Left hindlimb (tissue), 1 donor: ENCODE measurements at regions not wholly inside any gene's neighbourhood (a gene's known extent, or its start where the extent isn't known, plus 50 kb on each side); places are given as distances from the start of the nearest gene placed in this dataset.

Source experiments
- DNase-seq: peaks from one replicate; pipeline ENCODE4 v3.0.0-alpha.2; 2018

DNA sequence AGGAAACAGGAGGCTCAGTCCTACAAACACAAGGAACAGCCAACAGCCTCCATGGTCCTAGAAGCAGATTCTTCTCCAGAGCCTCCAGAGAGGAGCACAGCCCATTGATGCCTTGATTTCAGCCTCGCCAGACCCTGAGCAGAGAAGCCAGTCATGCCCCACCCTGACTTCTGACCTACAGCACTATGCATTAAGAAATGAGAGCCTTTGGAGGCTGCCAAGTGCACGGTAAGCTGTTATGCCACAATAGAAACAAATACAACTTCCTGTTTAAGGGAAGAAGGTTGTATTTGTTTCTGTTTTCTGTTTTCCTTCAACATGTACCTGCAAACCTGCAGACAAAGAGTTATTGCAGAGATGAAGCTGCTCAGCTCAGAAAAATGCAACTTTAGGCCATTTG is 181.3 kb upstream of the AGAP1 start:
- DNase-seq, result no peak

- no peak for DNase-seq
Observed at GRCh38 chr2:235314371-235314930, 179.4 kb upstream of the AGAP1 start.

- DNase-seq, result no peak
Observed at GRCh38 chr2:235319095-235319494, 174.7 kb upstream of the AGAP1 start.

DNA sequence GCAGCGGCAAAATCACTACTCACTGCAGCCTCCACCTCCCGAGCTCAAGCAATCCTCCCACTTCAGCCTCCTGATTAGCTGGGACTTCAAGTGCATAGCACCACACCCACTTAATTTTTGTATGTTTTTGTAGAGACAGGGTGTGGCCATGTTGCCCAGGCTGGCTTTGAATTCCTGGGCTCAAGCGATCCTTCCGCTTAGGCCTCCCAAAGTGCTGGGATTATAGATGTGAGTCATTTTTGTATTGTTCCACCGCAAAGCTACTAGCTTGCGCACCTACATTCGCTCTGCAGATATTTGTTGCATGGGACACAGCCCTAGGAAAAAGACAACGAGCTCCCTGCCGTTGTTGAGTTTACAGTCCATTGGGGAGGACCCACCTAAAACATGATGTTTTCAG is 173.5 kb upstream of the AGAP1 start:
- no peak for DNase-seq

- no peak for DNase-seq
Observed at GRCh38 chr2:235324324-235324723, 169.5 kb upstream of the AGAP1 start.

DNA sequence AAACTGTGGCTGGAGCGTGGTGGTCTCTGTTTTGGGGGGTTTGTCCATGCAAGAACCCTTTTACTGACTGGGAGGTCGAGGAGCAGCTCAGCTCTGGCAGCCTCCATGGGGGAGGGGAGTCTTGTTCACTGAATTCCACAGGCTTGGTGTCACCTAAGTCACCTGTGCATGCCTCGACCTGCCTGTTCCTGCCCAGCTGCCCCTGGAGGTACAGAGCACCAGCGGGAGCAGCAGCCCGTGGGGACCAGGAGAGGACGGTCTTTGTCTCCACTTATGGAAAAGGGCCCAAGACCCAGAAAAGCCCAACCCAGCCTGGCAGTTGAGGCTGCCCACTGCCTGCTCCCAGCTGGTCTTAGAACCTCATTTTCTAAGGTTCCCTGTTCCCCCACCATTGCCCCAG is 168.7 kb upstream of the AGAP1 start:
- no peak for DNase-seq

DNA sequence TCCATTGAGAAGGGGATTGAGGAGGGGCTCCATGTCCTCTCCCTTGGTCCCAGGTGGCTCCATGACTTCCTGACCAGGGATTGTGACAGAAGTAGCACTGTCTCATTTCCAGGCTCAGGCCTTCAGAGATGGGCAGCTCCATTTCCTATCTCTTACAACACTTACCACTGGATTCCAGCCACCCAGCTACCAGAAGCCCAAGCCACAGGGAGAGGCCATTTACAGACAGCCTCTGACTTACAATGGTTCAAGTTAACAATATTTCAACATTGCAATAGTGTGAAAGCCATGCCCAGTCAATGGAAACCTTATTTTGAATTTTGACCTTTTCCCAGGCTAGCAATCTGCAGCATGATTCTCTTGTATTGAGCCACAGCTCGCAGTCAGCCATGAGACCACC is 164.9 kb upstream of the AGAP1 start:
- DNase-seq, result no peak

DNA sequence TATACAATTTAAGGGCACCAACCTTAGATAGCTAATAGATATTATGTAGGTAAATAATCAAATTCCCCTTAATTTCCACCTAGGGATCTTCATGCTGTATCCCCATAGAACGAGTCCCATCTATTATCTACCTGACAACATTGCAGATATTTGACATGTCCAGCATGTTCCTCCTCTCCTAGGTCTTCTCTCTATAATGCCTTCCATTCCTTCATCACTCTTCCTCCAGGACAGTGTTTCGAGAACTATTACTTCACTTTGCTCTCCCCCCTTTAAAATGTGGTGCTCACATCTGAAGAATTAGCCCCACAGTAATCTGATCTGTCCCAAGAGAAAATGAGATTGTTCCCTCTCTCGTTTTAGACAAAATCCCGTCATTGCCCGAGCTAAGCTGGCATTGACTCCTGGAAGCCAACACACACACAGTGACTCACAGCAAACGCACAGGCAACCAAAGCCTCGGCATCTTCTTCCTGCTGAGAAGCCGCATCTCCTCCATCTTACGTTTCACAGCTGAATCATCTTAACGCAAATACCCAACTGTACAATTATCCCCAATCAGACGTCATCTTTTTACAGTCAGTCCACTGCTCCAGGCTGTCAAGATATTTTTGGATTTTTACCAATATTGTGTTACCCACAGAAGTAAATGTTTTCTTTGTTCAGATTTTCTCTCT is 162.9 kb upstream of the AGAP1 start:
- DNase-seq, result no peak

DNA sequence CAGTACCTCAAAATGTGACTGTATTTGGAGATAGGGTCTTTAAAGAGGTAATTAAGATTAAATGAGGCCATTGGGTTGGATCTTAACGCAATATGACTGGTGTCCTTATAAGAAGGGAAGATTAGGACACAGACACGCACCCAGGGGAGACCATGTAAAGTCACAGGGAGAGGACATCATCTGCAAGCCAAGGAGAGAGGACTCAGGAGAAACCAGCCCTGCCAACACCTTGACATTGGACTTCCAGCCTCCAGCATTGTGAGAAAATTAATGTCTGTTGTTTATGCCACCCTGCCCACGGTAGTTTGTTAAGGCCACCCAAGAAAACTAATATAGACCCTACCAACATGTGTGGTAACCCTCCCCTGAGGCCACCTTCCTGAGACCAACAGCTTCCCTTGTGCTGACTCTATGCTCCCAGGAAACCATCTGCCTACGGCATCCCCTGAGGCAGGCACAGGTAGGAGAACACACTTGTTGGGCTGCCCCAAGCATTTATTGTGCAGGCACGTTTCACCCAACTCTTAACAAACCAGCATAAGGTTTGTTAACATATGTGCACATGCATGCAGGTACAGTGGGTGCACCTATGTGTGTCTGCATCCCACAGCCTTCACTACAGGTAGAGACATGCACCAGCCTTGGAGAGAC is 161.5 kb upstream of the AGAP1 start:
- no peak for DNase-seq

- DNase-seq, result no peak
Observed at GRCh38 chr2:235333076-235333475, 160.8 kb upstream of the AGAP1 start.

GRCh38 chr2:235334179-235334578 is 159.7 kb upstream of the AGAP1 start:
- DNase-seq, result no peak

DNA sequence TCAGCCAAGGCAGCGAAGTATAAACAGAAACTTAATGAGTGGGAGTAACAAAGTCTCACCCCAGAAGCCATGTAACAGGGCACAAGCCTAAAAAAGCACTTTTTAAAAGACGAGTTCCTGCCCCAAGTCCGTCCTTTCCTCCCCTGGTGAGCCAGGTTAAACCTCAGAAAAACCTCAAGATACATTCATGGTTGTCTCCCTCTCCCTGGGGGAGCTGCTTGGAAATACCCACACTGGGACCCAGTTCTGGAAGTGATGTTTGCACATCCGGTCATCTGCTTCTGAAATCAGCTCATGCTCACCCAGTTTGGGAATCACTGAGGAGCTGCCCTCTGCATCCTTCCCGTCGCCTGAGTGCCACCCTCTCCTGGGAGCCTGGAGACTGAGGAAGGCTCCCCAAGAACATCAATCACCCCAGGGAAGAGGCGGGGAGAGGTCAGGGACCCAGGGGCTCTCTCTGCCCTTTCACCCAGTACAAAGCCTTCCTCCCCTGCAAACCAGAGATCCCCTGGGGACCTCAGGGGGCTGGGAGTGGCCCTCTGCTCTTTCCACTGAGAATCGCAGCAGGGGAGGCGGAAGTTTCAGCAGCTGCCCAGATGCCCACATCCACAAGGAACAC is 150.6 kb upstream of the AGAP1 start:
- no peak for DNase-seq

- no peak for DNase-seq
Observed at GRCh38 chr2:235343869-235344268, 150.0 kb upstream of the AGAP1 start.

GRCh38 chr2:235345745-235346144 is 148.1 kb upstream of the AGAP1 start:
- no peak for DNase-seq

GRCh38 chr2:235347691-235348090 is 146.2 kb upstream of the AGAP1 start:
- DNase-seq, result no peak

GRCh38 chr2:235348329-235348728 is 145.5 kb upstream of the AGAP1 start:
- DNase-seq, result no peak

GRCh38 chr2:235350234-235350633 is 143.6 kb upstream of the AGAP1 start:
- no peak for DNase-seq

GRCh38 chr2:235352541-235352940 is 141.3 kb upstream of the AGAP1 start:
- DNase-seq, result no peak

DNA sequence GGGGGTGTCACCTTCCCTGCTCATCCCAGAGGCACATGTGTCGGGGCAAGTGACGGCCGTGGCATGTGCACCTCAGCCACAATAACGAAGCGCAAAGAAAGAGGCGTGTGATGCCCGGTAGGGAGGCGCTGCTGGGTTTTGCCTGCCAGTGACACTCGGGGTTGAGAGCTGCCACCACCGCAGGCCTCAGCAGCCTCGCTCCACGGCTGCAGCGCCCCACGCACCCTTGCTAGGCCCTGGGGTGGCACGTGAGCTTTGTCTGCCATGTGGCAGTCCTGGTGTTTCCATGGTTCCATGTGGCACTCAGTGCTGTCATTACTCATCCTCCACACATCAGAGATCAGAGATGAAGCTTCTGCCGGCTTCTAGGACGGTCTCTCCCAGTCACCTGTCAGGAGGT is 136.0 kb upstream of the AGAP1 start:
- DNase-seq, result no peak

- DNase-seq, result no peak
Observed at GRCh38 chr2:235358981-235359471, 134.8 kb upstream of the AGAP1 start.

GRCh38 chr2:235360446-235360845 is 133.4 kb upstream of the AGAP1 start:
- DNase-seq, result no peak

DNA sequence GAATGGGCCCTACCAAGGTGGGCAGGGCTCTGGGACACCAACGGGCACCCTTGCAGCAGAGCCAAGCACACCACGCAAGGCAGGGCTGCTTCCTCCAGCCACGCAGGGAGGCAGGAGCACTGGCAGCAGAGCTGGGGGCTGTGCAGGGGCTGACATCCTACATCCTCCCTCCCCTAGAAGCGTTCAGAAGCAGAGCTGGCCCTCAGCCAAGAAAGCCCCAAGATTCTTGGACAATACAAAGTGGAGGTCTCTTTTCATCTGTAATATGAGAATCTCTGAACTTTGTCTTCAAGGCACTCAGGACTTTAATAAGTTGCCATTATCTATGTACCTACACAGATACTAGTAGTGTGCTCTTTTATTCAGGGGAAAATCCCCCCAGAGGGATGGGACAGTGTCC is 128.1 kb upstream of the AGAP1 start:
- DNase-seq, result no peak

- DNase-seq, result no peak
Observed at GRCh38 chr2:235366390-235366789, 127.5 kb upstream of the AGAP1 start.

GRCh38 chr2:235366807-235367206 is 127.0 kb upstream of the AGAP1 start:
- no peak for DNase-seq
